OCI-LY1 (cell line): ENCODE measurements at regions not wholly inside any gene's neighbourhood (a gene's known extent, or its start where the extent isn't known, plus 50 kb on each side); places are given as distances from the start of the nearest gene placed in this dataset.

Experiments used
- H2AFZ ChIP-seq: fragments of 200-600 bp; sonication (generic), shearing (Covaris generic); 2 replicates; pipeline ENCODE4 v1.6.0; 2014; ENCODE audit warnings: antibody characterized with exemption, mild to moderate bottlenecking, low read length
- H3F3A ChIP-seq: fragments of 200-600 bp; sonication (generic), shearing (Covaris generic); 2 replicates; pipeline ENCODE4 v1.6.0; 2014; ENCODE audit warnings: mild to moderate bottlenecking, antibody characterized with exemption, low read length, moderate library complexity; ENCODE audit not compliant: insufficient read depth
- H3K27ac ChIP-seq: fragments of 200-600 bp; sonication (generic); 2 replicates; pipeline ENCODE4 v1.5.1; 2014; ENCODE audit warnings: low read length, mixed run types, mild to moderate bottlenecking, low read depth; ENCODE audit not compliant: poor library complexity, severe bottlenecking
- H3K27me3 ChIP-seq: fragments of 200-600 bp; sonication (generic); 2 replicates; pipeline ENCODE4 v1.6.0; 2014; ENCODE audit warnings: antibody characterized with exemption, mild to moderate bottlenecking, low read length, moderate library complexity; ENCODE audit not compliant: insufficient read depth
- H3K36me3 ChIP-seq: fragments of 200-600 bp; sonication (generic); 2 replicates; pipeline ENCODE4 v1.6.1; 2014; ENCODE audit warnings: mild to moderate bottlenecking, antibody characterized with exemption, low read length, moderate library complexity, mixed read lengths; ENCODE audit not compliant: insufficient read depth
- H3K4me1 ChIP-seq: fragments of 200-600 bp; sonication (generic); 2 replicates; pipeline ENCODE4 v1.5.1; 2014; ENCODE audit warnings: mild to moderate bottlenecking, low read length, moderate library complexity; ENCODE audit not compliant: insufficient read depth, severe bottlenecking
- H3K4me2 ChIP-seq: fragments of 200-600 bp; sonication (generic), shearing (Covaris generic); 2 replicates; pipeline ENCODE4 v1.6.1; 2014; ENCODE audit warnings: low read length
- H3K4me3 ChIP-seq: fragments of 200-600 bp; sonication (generic); 2 replicates; pipeline ENCODE4 v1.5.1; 2014; ENCODE audit warnings: low read length, low read depth, mild to moderate bottlenecking, mixed read lengths; ENCODE audit not compliant: poor library complexity, severe bottlenecking
- H3K79me2 ChIP-seq: fragments of 200-600 bp; shearing (Covaris generic); 2 replicates; pipeline ENCODE4 v1.6.1; 2016; ENCODE audit warnings: mixed run types, low read length, mixed read lengths; ENCODE audit not compliant: insufficient read depth
- H3K9ac ChIP-seq: fragments of 200-600 bp; sonication (generic), shearing (Covaris generic); 2 replicates; pipeline ENCODE4 v1.6.1; 2014; ENCODE audit warnings: mild to moderate bottlenecking, low read length, mixed read lengths
- H3K9me2 ChIP-seq: fragments of 200-600 bp; sonication (generic), shearing (Covaris generic); 2 replicates; pipeline ENCODE4 v1.6.1; 2014; ENCODE audit warnings: low read depth, mild to moderate bottlenecking, low read length, mixed read lengths
- H3K9me3 ChIP-seq: fragments of 200-600 bp; shearing (Covaris generic); 2 replicates; pipeline ENCODE4 v1.6.1; 2014; ENCODE audit warnings: low read length, mixed read lengths
- H4K20me1 ChIP-seq: fragments of 200-600 bp; sonication (generic), shearing (Covaris generic); 2 replicates; pipeline ENCODE4 v1.6.0; 2016; ENCODE audit warnings: mild to moderate bottlenecking, low read length; ENCODE audit not compliant: insufficient read depth
- EZH2 ChIP-seq: fragments of 200-600 bp; sonication (generic), shearing (Covaris generic); IDR thresholded peaks from 2 replicates; pipeline ENCODE4 v1.8.0; 2017; ENCODE audit warnings: borderline replicate concordance, mixed run types, mild to moderate bottlenecking, antibody characterized with exemption, low read length, moderate library complexity, mixed read lengths
- TF ChIP-seq, protein P1 (sequence below): fragments of 200-600 bp; sonication (generic), shearing (Covaris generic); IDR thresholded peaks from 2 replicates; pipeline ENCODE4 v1.5.1; 2017; ENCODE audit warnings: mild to moderate bottlenecking, antibody characterized with exemption, low read length, moderate library complexity, mixed read lengths

DNA sequence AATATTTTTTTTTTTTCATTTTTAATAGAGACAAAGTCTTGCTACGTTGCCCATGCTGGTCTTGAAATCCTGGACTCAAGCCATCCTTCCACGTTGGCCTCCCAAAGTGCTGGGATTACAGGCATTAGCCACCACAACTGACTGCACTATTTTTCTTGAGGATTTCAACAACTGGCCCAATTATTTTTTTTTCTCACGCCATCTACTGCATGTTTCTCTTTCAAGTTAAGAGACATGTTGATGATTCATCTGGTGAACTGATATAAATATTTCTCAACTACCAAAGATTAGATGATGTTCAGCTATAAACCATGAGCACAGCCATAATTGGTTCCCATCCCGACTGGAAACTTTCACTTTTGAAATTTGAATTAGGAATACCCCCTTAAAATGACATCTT lies 688.4 kb upstream of the SYT4 start:
- no peak overlapping the region for H3K4me3 ChIP-seq
- H3K36me3 ChIP-seq, result no peaks in the 10 kb centered on the region
- no peak overlapping the region for H2AFZ ChIP-seq
- H3K4me2 ChIP-seq, result no peak overlapping the region
- H3K9me3 ChIP-seq, result no peaks in the 10 kb centered on the region
- no peaks in the 10 kb centered on the region for H3K27me3 ChIP-seq
- TF ChIP-seq, protein P1, sequence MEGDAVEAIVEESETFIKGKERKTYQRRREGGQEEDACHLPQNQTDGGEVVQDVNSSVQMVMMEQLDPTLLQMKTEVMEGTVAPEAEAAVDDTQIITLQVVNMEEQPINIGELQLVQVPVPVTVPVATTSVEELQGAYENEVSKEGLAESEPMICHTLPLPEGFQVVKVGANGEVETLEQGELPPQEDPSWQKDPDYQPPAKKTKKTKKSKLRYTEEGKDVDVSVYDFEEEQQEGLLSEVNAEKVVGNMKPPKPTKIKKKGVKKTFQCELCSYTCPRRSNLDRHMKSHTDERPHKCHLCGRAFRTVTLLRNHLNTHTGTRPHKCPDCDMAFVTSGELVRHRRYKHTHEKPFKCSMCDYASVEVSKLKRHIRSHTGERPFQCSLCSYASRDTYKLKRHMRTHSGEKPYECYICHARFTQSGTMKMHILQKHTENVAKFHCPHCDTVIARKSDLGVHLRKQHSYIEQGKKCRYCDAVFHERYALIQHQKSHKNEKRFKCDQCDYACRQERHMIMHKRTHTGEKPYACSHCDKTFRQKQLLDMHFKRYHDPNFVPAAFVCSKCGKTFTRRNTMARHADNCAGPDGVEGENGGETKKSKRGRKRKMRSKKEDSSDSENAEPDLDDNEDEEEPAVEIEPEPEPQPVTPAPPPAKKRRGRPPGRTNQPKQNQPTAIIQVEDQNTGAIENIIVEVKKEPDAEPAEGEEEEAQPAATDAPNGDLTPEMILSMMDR, result no peak
- no peak for TF ChIP-seq EZH2
- no peak overlapping the region for H3K9ac ChIP-seq
- no peaks in the 10 kb centered on the region for H3K79me2 ChIP-seq
- no peak overlapping the region for H3K27ac ChIP-seq
- no peaks in the 10 kb centered on the region for H3K4me1 ChIP-seq
- H3F3A ChIP-seq, result no peaks in the 10 kb centered on the region
- H4K20me1 ChIP-seq, result no peaks in the 10 kb centered on the region
- H3K9me2 ChIP-seq, result no peaks in the 10 kb centered on the region

DNA sequence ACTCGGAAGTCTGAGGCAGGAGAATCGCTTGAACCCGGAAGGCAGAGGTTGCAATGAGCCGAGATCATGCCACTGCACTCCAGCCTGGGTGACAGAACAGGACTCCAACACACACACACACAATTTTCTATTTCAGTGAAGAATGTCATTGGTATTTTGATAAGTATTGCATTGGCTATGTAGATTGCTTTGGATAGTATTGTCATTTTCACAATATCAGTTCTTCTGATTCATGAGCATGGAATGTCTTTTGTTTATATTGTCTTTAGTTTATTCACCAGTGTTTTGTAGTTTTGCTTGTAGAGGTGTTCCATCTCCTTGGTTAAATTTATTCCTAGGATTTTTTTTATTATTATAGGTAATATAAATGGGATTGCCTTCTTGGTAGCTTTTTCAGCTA lies 693.4 kb upstream of the SYT4 start:
- H3K9me2 ChIP-seq, result no peaks in the 10 kb centered on the region
- no peaks in the 10 kb centered on the region for H3K79me2 ChIP-seq
- no peak overlapping the region for H3K9ac ChIP-seq
- H3K27me3 ChIP-seq, result no peaks in the 10 kb centered on the region
- H2AFZ ChIP-seq, result no peak overlapping the region
- H3K27ac ChIP-seq, result no peak overlapping the region
- no peak for TF ChIP-seq EZH2
- TF ChIP-seq, protein P1, result no peak
- no peaks in the 10 kb centered on the region for H4K20me1 ChIP-seq
- H3K4me2 ChIP-seq, result no peak overlapping the region
- no peaks in the 10 kb centered on the region for H3K4me1 ChIP-seq
- H3K4me3 ChIP-seq, result no peak overlapping the region
- no peaks in the 10 kb centered on the region for H3F3A ChIP-seq
- no peaks in the 10 kb centered on the region for H3K9me3 ChIP-seq
- no peaks in the 10 kb centered on the region for H3K36me3 ChIP-seq

DNA sequence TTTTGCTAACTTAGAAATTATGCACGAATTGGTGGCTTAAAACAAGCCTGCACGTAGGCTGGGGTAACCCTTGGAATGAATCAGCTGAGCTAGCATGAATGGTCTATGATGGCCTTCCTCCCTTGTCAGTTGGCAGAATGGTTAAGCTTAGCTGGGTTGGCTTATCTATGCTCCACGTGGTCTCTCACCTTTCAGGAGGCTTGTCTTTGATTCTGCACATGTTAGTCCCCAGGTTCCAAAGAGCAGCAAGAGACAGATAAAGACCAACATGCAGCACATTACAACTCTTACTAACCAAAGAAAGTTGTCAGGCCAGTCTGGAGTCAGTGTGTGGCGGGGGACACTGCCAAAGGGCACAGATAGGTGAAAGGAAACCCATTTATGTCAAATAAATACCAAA lies 700.9 kb upstream of the SYT4 start:
- H3K4me3 ChIP-seq, result no peak overlapping the region
- no peaks in the 10 kb centered on the region for H3K4me1 ChIP-seq
- no peaks in the 10 kb centered on the region for H4K20me1 ChIP-seq
- no peak overlapping the region for H2AFZ ChIP-seq
- TF ChIP-seq EZH2, result no peak
- TF ChIP-seq, protein P1, result no peak
- no peaks in the 10 kb centered on the region for H3K9me3 ChIP-seq
- H3K9ac ChIP-seq, result no peak overlapping the region
- H3K4me2 ChIP-seq, result no peak overlapping the region
- no peaks in the 10 kb centered on the region for H3K79me2 ChIP-seq
- no peaks in the 10 kb centered on the region for H3K27me3 ChIP-seq
- H3K9me2 ChIP-seq, result no peaks in the 10 kb centered on the region
- no peaks in the 10 kb centered on the region for H3K36me3 ChIP-seq
- H3K27ac ChIP-seq, result no peak overlapping the region
- no peaks in the 10 kb centered on the region for H3F3A ChIP-seq
